Hypothalamus (tissue), 51 donors: ENCODE measurements at regions not wholly inside any gene's neighbourhood (a gene's known extent, or its start where the extent isn't known, plus 50 kb on each side); places are given as distances from the start of the nearest gene placed in this dataset.

Experiments used
- DNase-seq, 51 donors: peaks; one replicate each; lab custom pipeline; 2025; lab: John Stamatoyannopoulos, UW

- no peak for DNase-seq
These were observed 819.9 kb downstream of the FAM181B start for GRCh38 chr11:81913793-81914192.

- no peak for DNase-seq
These were observed 825.7 kb downstream of the FAM181B start for GRCh38 chr11:81907996-81908395.

- DNase-seq: no peak
These were observed 834.5 kb downstream of the FAM181B start for GRCh38 chr11:81899156-81899555.

- no peak for DNase-seq
These were observed 836.0 kb downstream of the FAM181B start for GRCh38 chr11:81897639-81898038.

GRCh38 chr11:81895258-81895657 lies 838.4 kb downstream of the FAM181B start:
- no peak for DNase-seq

GRCh38 chr11:81892770-81893635 lies 840.7 kb downstream of the FAM181B start:
- no peak for DNase-seq

- no peak for DNase-seq
These were observed 845.3 kb downstream of the FAM181B start for GRCh38 chr11:81888391-81888790.

GRCh38 chr11:81887671-81888070 lies 846.0 kb downstream of the FAM181B start:
- DNase-seq: no peak

- DNase-seq: no peak
These were observed 847.1 kb downstream of the FAM181B start for GRCh38 chr11:81886406-81887075.

GRCh38 chr11:81874635-81875034 lies 859.0 kb downstream of the FAM181B start:
- DNase-seq: no peak

GRCh38 chr11:81870815-81871214 lies 862.8 kb downstream of the FAM181B start:
- DNase-seq: no peak

- DNase-seq: no peak
These were observed 863.6 kb downstream of the FAM181B start for GRCh38 chr11:81870066-81870412.

- no peak for DNase-seq
These were observed 864.2 kb downstream of the FAM181B start for GRCh38 chr11:81869351-81870065.

GRCh38 chr11:81866896-81867295 lies 866.8 kb downstream of the FAM181B start:
- DNase-seq: no peak

- DNase-seq: no peak
These were observed 876.3 kb downstream of the FAM181B start for GRCh38 chr11:81857386-81857785.

- DNase-seq: no peak
These were observed 879.9 kb downstream of the FAM181B start for GRCh38 chr11:81853791-81854190.

GRCh38 chr11:81852896-81853295 lies 880.8 kb downstream of the FAM181B start:
- no peak for DNase-seq

- DNase-seq: no peak
These were observed 893.3 kb downstream of the FAM181B start for GRCh38 chr11:81840380-81840779.

- DNase-seq: no peak
These were observed 893.7 kb downstream of the FAM181B start for GRCh38 chr11:81839976-81840375.

GRCh38 chr11:81839016-81839415 lies 894.6 kb downstream of the FAM181B start:
- no peak for DNase-seq

GRCh38 chr11:81829976-81830375 lies 903.7 kb downstream of the FAM181B start:
- DNase-seq: no peak

- DNase-seq: no peak
These were observed 908.3 kb downstream of the FAM181B start for GRCh38 chr11:81825346-81825745.
